ENCODE measurements at regions not wholly inside any gene's neighbourhood (a gene's known extent, or its start where the extent isn't known, plus 50 kb on each side); places are given as distances from the start of the nearest gene placed in this dataset.

DNA sequence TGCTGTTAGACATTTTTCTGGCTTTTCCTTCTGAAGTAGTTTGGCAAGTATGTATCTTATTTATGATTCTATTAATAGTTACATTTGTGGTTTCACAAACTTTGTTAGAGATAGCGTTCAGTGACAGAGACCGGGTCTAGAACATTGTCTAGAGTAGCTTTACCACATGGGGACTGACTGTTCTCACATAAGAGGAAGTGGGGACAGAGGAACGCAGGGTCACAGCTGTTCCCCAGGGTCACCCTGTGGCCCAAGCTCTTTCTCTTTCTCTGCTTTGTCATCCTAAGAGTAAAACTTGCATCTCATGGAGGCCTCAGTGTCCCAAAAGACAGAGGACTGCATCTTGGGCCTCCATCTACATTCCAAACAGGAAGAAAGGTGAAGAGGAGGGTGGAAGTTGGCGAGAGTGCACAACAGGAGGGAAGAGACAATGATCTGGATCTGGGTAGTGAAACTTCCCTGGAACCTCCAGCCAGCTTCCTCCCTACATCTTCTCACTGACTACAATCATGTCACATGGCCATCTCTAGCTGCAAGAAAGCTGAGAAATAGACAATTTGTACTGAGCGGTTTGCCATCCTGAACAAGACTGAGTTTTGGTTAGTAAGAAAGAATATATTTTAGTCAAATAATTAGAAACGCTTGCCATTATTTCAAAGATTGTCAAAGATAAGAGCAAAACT lies 645.8 kb upstream of the ARID1B start:
- no peak for DNase-seq (ENCODE audit: low spot score)

DNA sequence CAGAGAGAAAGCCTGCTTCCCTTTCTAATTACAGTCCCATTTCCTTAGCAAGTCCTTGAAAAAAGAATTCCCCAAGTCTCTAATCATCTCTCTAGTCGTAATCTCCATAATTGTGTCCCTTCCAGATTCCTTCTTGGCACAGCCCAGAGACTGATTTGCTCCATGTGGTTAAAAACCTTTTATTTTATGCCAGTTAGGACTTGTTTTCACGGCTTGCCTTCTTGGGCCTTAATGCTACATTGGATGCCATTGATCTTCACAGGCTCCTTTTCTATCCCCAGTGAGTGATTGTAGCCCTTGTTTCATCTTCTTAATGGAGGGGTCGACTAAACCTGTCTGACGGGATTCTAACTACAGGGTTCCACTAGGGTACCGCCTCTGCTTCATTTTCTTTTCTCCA lies 650.6 kb upstream of the ARID1B start:
- DNase-seq (ENCODE audit: low spot score) = no peak

DNA sequence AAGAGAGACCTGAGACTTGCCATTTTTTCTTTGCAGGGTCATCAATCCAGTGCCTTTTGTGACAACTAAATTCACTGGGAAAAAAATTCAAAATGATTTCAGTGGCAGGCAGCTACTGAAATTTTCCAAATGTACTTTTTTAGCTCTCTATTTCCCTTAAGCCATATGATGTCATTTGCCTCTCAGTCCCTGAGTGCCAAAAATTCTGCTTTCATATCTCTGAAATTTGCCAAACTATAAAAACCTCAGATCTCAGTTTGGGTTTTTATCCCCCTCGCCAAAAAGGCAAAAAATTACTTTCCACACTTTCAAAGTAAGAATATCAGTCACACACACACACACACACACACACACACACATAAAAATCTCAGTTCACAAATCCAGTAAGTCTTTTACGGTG lies 651.3 kb upstream of the ARID1B start:
- no peak for DNase-seq (ENCODE audit: low spot score)

DNA sequence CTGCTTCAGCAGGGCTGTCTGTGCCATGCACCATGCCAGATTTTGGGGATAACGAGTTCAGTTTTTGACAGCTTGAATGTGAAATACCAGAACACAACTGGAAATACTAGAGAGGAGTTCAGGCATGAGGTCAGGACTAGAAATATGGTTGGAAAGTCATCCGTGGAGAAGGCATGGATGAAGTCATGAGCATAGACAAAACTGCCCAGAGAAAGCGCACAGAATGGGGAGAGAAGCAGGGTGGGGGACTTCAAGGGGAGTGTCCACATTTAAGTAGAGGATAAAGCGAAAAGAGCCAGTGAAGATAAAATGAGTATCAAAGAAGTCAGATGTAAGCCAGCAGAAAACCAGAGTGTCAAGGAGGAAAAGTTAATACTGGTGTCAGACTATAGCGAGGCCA lies 653.4 kb upstream of the ARID1B start:
- no peak for DNase-seq (ENCODE audit: low spot score)

DNA sequence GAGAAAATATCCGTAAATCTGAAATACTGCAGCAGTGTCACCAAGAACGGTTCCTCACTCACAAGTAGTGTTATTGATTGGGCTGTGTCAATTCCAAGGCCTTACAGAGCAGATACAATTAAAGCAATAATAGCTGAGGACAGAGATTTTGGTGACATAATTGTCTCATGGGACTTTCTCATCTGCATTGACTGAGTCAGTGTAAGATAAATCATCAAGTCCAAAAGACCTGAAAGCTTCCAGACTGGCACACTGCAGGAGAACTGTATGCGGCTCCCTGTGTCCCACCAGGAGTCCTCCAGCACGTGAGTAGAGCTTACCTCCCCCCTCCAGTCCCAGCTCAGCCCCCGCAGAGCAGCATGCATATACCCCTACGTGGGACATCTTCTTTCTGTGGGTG lies 655.2 kb upstream of the ARID1B start:
- no peak for DNase-seq (ENCODE audit: low spot score)

DNA sequence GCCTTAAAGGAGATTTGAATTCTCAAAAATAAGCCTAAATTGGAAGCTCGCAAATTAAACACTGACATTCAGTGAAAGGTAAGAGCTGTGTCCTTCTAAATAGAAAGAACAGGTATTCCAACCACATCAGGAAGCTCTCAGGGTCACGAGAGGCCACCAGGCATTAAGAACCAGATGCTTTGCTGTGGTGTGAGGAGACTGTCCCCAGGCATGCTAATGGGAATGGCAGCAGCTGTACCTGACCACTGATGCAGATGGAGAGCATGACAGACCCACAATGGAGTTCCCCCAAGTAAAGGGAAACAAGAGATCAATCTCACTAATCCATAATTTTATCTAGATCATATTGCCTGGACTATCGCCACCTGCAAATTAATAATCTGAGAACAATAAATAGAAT lies 658.9 kb upstream of the NOX3 start:
- DNase-seq (ENCODE audit: low spot score) = no peak

DNA sequence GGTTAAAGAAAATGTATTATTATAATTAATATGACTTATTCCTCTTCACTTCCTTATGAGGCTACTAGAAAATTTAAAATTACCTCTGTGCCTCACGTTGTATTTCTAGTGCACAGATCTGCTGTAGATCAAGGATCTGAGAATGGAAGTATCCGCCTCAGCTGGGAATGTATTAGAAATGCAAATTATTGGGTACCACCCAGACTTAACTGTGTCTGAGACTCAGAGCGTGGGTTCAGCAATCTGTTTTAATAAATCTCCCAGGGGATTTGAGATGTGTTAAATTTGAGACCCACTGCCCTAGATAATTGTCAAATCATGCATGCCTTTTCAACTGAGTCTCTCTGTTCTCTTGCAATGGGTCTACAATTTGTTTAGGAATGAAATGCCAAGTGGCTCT lies 658.0 kb upstream of the NOX3 start:
- DNase-seq (ENCODE audit: low spot score) = no peak

DNA sequence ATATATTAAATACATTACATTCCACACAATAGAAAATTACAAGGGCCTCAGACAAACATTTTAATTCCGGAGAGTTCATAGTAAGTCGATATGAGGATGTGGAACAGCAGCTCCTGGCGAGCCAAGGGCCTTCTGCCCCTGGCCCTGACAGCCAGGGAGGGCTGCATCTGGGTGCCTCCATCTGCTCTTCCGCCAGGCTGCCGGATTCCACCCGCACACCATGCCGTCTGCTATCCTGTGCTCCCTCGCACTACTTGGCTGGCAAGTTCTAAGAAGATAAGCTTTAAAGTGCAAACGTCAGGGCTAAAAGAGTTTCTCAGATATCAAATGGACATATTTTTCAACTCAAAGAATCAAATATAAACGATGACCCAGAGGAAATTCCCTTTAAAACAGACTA lies 656.3 kb upstream of the NOX3 start:
- no peak for DNase-seq (ENCODE audit: low spot score)

DNA sequence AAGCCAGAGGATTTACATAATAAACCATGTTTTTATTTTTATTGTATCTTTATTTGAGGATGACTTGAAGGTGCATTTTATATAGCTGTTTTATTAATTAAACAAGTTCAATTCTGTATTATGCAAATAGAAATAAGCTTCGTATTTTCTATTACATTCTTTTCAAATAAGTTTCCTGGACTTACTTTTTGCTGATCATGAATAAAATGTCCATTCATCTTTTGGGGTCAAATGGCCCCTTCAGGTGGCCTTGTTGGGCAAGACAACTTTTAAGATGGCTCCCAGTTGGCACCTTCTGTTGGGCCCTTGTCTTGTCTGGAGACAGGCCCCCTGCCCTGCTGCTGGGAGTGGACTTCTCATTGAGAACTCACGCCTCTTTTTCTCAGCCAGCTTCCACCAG lies 654.6 kb upstream of the NOX3 start:
- DNase-seq (ENCODE audit: low spot score) = no peak

DNA sequence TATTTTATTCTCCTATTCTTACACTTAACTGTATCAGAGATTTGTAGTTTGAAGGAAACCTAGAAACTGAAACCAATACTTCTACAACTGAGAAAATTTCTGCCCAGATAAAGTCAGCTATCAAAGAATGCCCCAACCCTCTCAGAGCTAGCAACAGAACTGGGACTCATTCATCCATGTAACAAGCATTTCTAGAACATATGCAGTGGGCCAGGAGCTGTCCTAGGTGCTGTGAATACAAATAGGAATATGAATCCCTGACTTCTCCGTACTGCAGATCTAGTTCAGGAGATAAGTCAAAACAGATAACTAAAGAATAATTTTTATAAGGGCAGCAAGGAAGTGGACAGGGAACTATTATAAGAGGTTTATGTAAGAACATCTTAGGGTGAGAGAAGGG lies 654.1 kb upstream of the NOX3 start:
- no peak for DNase-seq (ENCODE audit: low spot score)

DNA sequence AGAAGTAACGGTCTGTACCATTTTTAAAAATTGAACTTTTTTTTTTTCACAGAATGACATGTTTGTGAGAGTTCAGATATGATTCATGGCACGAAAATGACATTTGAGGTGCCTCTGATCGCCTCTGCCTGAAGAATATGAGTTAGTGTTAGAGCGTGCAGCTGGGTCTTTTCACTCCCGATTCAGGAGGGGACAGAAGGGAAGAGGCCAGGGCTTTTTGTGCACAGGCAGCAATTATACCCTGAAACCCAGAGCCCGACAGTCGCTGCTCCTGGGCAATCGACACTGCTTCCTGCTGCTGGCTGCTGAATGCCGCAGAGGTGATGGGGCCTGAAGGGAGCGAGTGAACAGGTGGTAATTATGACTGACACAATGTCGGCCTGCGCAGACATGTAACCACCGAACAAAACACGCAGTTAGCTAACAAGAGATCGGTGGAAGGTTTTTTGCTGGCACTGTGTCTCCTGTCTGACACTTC lies 652.0 kb upstream of the NOX3 start:
- DNase-seq (ENCODE audit: low spot score) = no peak

DNA sequence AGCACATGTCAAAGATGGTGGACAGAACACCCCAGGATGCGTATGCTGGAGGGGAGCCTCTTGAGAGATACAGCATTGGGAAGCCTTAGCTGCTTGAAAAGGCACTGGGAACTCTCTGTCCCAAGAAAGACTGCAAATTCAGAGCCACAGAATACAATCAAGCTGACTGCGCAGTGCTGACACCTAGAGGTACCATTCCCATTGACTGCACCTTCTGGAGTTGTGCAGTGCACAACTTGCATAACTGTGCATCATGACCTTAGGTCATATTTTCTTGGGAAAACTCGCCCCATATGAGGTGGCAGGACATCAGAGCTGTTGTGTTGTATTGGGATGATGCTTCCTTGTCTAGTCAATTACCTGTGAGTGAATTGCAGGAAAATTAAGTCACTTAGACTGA lies 646.5 kb upstream of the NOX3 start:
- DNase-seq (ENCODE audit: low spot score) = no peak

DNA sequence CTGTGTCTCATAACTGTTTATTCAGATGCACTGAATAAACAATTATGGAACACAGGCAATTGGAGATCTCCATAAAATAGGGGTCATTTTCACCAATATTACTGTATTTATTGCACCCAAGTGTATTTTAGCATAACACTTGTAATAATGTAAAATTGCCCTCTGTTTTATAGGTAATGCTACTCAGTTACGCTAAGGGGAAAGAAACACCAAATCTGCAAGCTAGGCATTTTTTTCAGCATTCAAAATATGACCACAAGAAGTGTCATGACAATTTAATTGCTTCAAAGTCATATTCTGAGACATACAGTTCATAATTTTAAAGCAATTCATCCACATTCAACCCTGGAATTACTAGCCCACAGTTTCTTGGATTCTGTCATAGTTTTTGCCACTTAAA lies 643.2 kb upstream of the NOX3 start:
- no peak for DNase-seq (ENCODE audit: low spot score)

DNA sequence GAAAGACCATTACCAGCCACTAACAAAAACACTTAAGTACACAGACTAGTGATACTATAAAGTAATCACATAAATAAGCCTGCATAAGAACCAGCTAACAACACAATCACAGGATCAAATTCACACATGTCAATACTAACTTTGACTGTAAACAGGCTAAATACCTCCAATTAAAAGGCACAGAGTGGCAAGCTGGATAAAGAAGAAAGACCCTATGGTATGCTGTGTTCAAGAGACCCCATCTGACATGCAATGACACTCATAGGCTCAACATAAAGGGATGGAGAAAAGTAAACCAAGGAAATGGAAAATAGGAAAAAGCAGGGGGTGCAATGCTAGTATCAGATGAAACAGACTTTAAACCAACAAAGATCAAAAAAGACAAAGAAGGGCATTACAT lies 631.8 kb upstream of the NOX3 start:
- DNase-seq (ENCODE audit: low spot score) = no peak

DNA sequence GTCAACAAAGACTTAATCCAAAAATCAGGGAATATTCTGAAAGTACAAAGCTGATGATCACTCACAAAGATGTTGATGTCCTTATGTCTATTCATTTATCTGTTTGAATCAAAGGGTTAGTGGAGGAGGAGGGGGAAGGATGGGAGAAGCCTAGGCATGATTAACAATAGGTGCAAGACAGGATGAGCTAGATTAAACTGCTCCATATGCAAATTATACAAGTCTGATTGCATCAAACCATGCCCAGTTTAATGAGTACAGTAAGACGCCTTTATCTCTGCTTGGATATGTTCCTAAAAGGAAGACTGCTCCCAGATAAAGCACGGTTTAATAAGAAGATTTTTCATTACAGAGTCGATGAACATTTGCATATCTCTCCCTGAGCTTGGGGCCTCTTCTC lies 626.4 kb upstream of the NOX3 start:
- DNase-seq (ENCODE audit: low spot score) = no peak

DNA sequence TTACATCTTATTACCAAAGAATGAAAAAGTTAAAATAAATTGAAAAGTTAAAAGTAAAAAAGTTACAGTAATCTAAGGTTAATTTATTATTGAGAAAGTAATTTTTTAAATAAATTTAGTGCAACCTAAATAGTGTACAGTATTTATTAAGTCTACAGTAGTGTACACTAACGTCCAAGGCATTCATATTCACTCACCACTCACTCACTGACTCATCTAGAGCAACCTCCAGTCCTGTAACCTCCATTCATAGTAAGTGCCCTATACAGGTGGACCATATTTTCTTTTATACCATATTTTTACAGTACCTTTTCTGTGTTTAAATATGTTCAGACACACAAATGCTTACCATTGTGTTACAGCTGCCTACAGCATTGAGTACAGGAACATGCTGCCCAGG lies 624.7 kb upstream of the NOX3 start:
- no peak for DNase-seq (ENCODE audit: low spot score)

DNA sequence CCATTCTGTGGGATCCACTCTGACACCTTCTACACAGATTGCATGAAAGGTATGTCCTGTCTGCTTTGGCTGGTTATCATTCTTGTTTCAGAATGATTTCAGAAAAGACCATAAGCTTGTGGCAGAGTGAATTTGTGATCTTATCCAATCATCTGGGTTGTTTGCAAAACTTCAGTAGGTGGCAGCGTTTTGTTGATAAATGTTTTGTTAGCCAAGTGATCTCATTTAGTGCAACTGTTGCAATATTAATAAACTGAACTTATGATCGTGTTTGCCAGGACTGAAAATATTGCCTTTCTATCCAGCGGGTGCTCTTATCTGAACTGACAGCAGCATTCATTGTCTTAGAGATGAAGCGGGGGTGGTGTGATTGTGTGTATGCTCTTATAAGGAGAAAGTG lies 613.2 kb upstream of the NOX3 start:
- DNase-seq (ENCODE audit: low spot score) = no peak

DNA sequence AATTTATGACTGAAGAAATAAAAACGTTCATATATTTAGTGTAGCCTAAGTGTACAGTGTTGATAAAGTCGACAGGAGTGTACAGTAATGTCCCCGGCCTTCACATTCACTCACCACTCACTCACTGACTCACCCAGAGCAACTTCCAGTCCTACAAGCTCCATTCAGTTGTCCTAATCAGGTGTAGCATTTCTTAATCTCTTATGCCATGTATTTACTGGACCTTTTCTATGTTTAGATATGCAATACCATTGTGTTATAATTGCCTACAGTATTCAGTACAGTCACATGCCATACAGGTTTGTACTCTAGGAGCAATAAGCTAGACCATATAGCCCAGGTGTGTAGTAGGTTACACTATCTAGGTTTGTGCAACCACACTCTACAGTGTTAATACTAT lies 610.2 kb upstream of the NOX3 start:
- no peak for DNase-seq (ENCODE audit: low spot score)

DNA sequence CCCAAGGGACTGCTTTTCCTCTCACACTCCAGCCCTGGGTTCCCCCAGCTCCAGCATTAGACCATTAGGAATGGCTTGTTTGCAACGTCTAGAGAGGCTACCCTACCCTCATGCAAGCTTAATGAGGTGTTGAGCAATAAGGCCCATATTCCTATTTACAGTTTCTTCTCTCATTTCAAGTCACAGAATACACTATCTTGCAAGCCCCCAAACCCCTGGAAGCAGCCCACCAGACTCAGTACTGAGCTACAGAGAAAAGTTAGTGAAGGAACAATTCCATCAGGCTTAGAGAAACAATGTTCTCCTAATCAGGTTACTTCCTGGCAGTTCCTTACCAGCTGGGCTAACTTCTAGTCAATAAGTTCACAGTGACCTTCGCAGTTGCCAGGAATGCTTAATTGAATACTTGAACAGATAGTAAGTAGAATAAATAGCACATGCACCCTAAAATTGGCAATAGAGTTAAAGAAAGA lies 606.5 kb upstream of the NOX3 start:
- DNase-seq (ENCODE audit: low spot score) = no peak

DNA sequence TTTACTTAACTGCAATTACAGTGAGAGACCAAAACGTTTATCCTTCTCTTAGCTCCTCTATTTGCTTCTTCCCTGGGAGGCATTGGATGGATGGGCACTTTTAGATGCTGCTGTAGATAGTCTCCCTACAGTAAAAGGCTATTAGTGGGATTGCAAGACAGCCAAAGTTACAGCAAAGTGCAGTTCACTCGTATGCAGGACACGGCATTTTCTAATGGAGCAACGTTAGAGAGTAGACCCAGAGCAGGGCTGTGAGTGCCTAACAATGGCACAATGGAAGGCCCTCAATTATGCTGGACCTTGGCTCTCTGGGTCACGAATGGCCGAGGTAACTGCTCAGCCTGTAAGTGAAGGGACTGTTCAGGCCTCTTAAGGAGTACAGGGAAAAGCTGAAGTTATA lies 605.8 kb upstream of the NOX3 start:
- DNase-seq (ENCODE audit: low spot score) = no peak

DNA sequence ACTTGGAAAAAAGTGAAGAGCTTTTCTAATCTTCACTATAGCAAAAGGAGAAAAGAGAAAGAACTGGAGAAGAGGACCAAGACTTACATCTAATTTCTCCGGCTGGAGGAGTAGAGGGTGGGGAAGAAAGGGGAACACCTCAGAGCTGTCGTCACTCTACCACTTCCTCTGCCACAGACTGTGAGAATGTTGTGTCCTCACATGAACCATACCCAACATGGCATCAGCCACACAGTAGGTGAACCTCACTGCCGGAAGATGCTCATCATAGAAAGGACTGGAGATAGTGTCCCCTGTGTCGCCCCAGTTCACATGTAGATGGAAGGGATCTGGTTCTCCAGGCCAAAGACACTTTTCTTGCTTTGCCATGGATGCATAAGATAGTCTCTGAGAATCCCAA lies 604.4 kb upstream of the NOX3 start:
- DNase-seq (ENCODE audit: low spot score) = no peak

DNA sequence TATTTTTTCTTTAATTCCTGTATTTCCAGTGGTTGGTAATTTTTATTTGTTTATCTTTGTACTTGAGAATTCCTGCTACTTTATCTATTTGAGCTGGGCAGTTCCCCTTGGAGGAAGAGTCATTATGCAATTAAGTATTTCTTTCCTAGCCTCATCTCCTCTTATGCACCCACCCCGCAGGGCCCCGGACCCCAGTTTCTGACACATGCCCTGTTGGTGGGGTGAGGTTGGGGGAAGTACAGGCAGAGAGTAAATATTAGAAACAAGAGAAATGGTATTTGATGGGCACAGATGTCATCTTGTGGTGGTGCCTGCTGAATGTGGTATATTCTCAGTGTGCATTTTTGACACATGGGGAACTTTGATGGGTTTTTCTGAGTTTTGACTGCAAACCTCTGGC lies 602.7 kb upstream of the NOX3 start:
- DNase-seq (ENCODE audit: low spot score) = no peak

DNA sequence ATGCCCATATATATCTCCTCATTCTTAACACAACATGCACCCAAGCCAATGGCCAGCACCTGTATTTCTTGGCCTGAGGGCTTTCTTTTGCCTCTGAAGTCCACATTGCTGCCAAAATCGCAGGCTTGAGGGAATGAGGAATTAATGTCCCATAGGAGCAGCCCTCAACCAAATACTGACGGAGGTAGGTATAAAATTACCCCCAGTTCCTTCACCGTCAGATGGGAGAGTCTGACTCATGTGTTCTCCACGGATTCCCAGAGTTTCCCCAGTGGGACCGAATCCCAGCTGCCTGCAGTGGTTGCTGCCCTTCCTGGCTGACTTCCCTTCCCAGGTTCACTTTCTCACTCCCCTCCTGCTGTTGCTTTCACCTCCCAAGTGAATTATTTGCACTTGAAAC lies 602.2 kb upstream of the NOX3 start:
- DNase-seq (ENCODE audit: low spot score) = no peak

DNA sequence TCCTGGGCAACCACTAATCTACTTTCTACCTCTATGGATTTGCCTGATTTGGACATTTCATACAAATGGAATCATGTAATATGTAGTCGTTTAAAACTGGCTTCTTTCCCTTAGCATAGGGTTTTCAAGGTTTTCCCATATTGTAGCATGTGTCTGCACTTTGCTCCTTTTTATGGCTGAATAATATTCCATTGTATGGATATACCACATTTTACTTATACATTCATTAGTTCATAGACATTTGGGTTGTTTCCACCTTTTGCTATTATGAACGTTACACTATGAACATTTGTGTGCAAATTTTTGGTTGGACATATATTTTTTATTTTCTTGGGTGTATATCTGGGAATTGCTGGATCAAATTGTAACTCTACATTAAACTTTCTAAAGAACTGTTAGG lies 600.4 kb upstream of the NOX3 start:
- no peak for DNase-seq (ENCODE audit: low spot score)

DNA sequence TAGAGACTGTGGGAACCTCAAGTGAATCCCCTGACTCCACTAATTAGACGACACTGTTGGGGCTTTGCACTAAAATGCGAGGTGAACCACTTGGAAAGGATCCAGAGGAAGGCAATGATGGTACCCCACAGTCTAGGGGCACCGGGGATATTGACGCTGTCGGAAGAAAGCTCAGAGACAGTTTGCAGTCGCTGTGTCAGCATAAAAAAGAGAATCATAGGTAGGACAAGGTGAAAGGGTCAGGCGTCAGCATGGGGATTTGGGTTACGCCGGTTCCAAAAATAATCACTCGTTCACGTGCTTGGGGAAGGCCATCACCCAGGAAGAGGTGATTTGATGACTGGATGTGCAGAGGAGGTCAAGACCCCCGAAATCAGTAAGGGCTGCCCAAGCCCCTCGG lies 598.0 kb upstream of the NOX3 start:
- no peak for DNase-seq (ENCODE audit: low spot score)
